ENCODE measurements at regions not wholly inside any gene's neighbourhood (a gene's known extent, or its start where the extent isn't known, plus 50 kb on each side); places are given as distances from the start of the nearest gene placed in this dataset.

DNA sequence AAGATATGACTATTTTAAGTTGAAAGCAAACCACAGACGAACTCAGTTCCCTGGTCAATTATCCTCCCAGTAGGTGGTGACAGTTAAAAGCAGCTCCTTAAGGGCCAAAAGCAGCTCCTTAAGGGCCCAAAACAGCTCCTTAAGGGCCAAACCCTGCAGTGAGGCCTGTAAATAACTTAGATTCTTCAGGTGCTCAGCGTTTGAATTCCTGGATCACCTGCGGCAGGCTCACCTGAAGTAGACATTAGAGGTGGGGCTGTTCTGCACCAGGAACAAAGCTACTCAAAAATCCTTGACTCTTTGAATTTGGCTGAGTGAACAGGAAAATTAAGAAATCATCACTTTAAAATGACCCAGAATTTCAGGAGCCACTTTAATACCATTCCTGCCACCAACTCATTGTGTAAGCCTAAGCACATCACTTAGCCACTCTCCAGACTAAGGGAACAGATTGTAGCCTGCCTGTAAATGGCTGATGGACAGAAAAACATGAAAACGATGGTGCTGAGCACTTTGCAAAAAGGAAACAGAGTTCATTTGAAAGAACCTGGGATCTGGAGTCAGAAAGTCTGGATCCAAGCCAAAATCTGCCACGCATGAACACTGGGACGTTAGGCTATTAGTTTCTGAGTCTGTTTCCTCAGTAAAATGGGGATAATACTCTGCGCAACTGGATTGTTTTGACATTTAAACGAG, 126.9 kb downstream of the LRIG2 start:
- Histone ChIP-seq H3K4me1 (ENCODE audit: insufficient read depth, low read length, poor library complexity, severe bottlenecking) (peaks cover 4% of the 10 kb centered on the region), H3K27me3 (replicated peaks; ENCODE audit: insufficient read depth, low read depth, low read length, poor library complexity) (no peaks in the 10 kb centered on the region), H3K27ac (ENCODE audit: low read depth, low read length, poor library complexity, severe bottlenecking) (no peak overlapping the region), H3K9me3 (ENCODE audit: low read depth, low read length, poor library complexity, severe bottlenecking) (no peaks in the 10 kb centered on the region), H3K4me3 (ENCODE audit: low read depth, low read length, poor library complexity, severe bottlenecking) (no peak overlapping the region), H3K36me3 (ENCODE audit: insufficient read depth, low read length, poor library complexity, severe bottlenecking) (no peaks in the 10 kb centered on the region)
- TF ChIP-seq, protein P1, sequence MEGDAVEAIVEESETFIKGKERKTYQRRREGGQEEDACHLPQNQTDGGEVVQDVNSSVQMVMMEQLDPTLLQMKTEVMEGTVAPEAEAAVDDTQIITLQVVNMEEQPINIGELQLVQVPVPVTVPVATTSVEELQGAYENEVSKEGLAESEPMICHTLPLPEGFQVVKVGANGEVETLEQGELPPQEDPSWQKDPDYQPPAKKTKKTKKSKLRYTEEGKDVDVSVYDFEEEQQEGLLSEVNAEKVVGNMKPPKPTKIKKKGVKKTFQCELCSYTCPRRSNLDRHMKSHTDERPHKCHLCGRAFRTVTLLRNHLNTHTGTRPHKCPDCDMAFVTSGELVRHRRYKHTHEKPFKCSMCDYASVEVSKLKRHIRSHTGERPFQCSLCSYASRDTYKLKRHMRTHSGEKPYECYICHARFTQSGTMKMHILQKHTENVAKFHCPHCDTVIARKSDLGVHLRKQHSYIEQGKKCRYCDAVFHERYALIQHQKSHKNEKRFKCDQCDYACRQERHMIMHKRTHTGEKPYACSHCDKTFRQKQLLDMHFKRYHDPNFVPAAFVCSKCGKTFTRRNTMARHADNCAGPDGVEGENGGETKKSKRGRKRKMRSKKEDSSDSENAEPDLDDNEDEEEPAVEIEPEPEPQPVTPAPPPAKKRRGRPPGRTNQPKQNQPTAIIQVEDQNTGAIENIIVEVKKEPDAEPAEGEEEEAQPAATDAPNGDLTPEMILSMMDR (conservative IDR thresholded peaks at IDR 0.05; ENCODE audit: low read depth, low read length): no peak
- TF ChIP-seq EZH2 (IDR thresholded peaks at IDR 0.05; ENCODE audit: borderline replicate concordance, low read depth, low read length, poor library complexity, severe bottlenecking): no peak
- DNase-seq (ENCODE audit: low spot score): peak; percentile 38
- BruUV-seq (replicated peaks): no TSS peak
- POLR2A ChIA-PET (ENCODE audit: low non-redundant PET): no interaction called here
- CTCF ChIA-PET: no interaction called here
- intact Hi-C loops (cut with micrococcal nuclease; ENCODE audit: unreplicated experiment): no loop called here

DNA sequence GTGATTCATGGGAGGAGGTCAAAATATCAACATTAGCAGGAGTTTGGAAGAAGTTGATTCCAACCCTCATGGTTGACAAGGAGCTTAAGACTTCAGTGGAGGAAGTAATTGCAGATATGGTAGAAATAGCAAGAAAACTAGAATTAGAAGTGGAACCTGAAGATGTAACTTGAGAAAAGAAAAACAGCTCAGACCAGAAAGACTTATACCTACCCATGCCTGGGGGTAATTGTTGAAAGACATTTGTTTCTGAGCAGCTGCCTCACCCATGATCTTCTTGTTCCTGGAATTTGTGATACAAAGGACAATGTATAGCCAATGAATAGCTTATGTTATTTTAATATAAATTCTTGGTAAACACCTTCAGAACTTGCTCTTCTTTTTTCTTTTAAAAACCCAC, 128.6 kb downstream of the LRIG2 start:
- H3K4me1 ChIP-seq (ENCODE audit: insufficient read depth, low read length, poor library complexity, severe bottlenecking): peaks cover 4% of the 10 kb centered on the region
- ChIA-PET POLR2A (ENCODE audit: low non-redundant PET) (no interaction called here), CTCF (no interaction called here)
- TF ChIP-seq, protein P1 (conservative IDR thresholded peaks at IDR 0.05; ENCODE audit: low read depth, low read length): no peak
- TF ChIP-seq EZH2 (IDR thresholded peaks at IDR 0.05; ENCODE audit: borderline replicate concordance, low read depth, low read length, poor library complexity, severe bottlenecking): no peak
- no peaks in the 10 kb centered on the region for H3K9me3 ChIP-seq (ENCODE audit: low read depth, low read length, poor library complexity, severe bottlenecking)
- no peaks in the 10 kb centered on the region for H3K27me3 ChIP-seq (replicated peaks; ENCODE audit: insufficient read depth, low read depth, low read length, poor library complexity)
- no peak overlapping the region for H3K4me3 ChIP-seq (ENCODE audit: low read depth, low read length, poor library complexity, severe bottlenecking)
- no peak overlapping the region for H3K27ac ChIP-seq (ENCODE audit: low read depth, low read length, poor library complexity, severe bottlenecking)
- no peaks in the 10 kb centered on the region for H3K36me3 ChIP-seq (ENCODE audit: insufficient read depth, low read length, poor library complexity, severe bottlenecking)
- intact Hi-C loops (cut with micrococcal nuclease; ENCODE audit: unreplicated experiment): no loop called here
- no peak for DNase-seq (ENCODE audit: low spot score)
- no TSS peak for BruUV-seq (replicated peaks)

DNA sequence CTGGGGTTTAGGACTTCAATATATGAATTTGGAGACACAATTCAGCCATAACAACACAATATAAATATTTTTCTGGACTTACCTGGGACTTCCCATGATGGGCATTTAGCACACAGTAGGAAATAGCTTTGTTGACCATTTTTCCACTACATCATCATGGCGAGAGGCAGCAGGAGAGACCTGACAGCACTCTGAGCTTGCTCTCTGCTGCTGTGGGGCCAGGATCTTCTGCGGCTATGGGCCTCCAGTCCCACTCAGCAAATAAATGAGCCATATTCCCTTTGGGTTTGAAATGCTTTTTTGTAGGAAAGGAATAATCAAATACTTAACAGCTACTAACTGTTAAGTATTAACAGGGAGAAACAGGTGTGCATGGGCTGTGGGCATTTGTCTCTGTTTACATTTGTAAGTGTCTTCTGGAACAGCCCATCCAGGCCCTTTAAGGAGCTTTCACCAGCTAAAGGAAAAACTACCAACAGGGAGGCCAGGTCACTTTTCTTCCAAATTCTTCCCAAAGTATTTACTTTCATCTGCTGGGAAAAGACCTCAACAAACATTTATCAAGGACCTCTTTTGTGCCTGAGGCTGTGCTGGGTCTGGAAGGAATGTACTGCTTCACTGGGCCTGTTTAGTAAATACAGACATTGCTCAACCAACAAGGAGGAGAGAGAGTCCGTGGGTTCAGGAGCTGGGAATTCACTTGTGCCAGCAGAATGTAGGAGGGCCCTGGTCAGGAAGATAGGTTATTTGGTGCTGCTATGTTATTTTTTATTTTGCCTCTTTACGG, 133.2 kb downstream of the LRIG2 start:
- H3K27ac ChIP-seq (ENCODE audit: low read depth, low read length, poor library complexity, severe bottlenecking): no peak overlapping the region
- BruUV-seq (replicated peaks): no TSS peak
- TF ChIP-seq, protein P1 (conservative IDR thresholded peaks at IDR 0.05; ENCODE audit: low read depth, low read length): no peak
- TF ChIP-seq EZH2 (IDR thresholded peaks at IDR 0.05; ENCODE audit: borderline replicate concordance, low read depth, low read length, poor library complexity, severe bottlenecking): no peak
- H3K4me1 ChIP-seq (ENCODE audit: insufficient read depth, low read length, poor library complexity, severe bottlenecking): no peaks in the 10 kb centered on the region
- no peaks in the 10 kb centered on the region for H3K27me3 ChIP-seq (replicated peaks; ENCODE audit: insufficient read depth, low read depth, low read length, poor library complexity)
- H3K4me3 ChIP-seq (ENCODE audit: low read depth, low read length, poor library complexity, severe bottlenecking): no peak overlapping the region
- CTCF ChIA-PET: no interaction called here
- DNase-seq (ENCODE audit: low spot score): no peak
- H3K9me3 ChIP-seq (ENCODE audit: low read depth, low read length, poor library complexity, severe bottlenecking): no peaks in the 10 kb centered on the region
- no peaks in the 10 kb centered on the region for H3K36me3 ChIP-seq (ENCODE audit: insufficient read depth, low read length, poor library complexity, severe bottlenecking)
- POLR2A ChIA-PET (ENCODE audit: low non-redundant PET): no interaction called here
- intact Hi-C loops (cut with micrococcal nuclease; ENCODE audit: unreplicated experiment): no loop called here
